ENCODE measurements at regions not wholly inside any gene's neighbourhood (a gene's known extent, or its start where the extent isn't known, plus 50 kb on each side); places are given as distances from the start of the nearest gene placed in this dataset.

DNA sequence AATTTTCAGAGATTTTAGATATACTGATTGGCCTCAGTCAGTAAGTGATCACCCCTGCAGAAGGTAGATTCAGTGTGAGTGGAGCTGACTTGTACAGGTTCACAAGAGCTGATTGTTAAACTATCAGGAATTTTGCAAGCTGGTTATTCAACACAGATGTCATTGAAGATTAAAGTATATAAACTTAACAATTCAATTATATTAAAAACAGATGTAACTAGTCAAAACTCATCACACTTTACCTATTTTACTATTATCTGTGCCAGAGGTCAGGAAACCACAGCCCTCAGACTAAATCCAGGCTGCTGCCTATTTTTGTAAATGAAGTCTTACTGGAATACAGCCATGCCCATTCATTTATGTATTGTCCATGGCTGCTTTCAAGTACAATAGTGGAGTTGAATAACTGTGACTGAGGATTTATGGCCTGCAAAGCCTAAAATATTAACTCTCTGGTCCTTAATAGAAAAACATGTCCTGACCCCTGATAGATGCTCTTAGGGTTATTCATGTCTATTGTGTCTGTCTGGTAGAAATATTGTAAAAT, 429.3 kb upstream of the PDZRN3 start:
- TF ChIP-seq YY1 (IDR thresholded peaks at IDR 0.05; ENCODE audit: low read depth) (no peak), ZBTB7A (IDR thresholded peaks at IDR 0.05; ENCODE audit: low read depth) (no peak), TCF12 (IDR thresholded peaks at IDR 0.05; ENCODE audit: low read depth) (no peak), CEBPB (IDR thresholded peaks at IDR 0.05) (no peak), TAF1 (IDR thresholded peaks at IDR 0.05; ENCODE audit: low read depth) (no peak), CREB1 (IDR thresholded peaks at IDR 0.05; ENCODE audit: low read depth) (no peak), EP300 (IDR thresholded peaks at IDR 0.05; ENCODE audit: borderline replicate concordance) (no peak), NFIC (IDR thresholded peaks at IDR 0.05) (no peak), RAD21 (IDR thresholded peaks at IDR 0.05; ENCODE audit: low read depth) (no peak), FOXM1 (IDR thresholded peaks at IDR 0.05; ENCODE audit: borderline replicate concordance, low read depth) (no peak), EGR1 (IDR thresholded peaks at IDR 0.05) (no peak)
- TF ChIP-seq, protein P1, sequence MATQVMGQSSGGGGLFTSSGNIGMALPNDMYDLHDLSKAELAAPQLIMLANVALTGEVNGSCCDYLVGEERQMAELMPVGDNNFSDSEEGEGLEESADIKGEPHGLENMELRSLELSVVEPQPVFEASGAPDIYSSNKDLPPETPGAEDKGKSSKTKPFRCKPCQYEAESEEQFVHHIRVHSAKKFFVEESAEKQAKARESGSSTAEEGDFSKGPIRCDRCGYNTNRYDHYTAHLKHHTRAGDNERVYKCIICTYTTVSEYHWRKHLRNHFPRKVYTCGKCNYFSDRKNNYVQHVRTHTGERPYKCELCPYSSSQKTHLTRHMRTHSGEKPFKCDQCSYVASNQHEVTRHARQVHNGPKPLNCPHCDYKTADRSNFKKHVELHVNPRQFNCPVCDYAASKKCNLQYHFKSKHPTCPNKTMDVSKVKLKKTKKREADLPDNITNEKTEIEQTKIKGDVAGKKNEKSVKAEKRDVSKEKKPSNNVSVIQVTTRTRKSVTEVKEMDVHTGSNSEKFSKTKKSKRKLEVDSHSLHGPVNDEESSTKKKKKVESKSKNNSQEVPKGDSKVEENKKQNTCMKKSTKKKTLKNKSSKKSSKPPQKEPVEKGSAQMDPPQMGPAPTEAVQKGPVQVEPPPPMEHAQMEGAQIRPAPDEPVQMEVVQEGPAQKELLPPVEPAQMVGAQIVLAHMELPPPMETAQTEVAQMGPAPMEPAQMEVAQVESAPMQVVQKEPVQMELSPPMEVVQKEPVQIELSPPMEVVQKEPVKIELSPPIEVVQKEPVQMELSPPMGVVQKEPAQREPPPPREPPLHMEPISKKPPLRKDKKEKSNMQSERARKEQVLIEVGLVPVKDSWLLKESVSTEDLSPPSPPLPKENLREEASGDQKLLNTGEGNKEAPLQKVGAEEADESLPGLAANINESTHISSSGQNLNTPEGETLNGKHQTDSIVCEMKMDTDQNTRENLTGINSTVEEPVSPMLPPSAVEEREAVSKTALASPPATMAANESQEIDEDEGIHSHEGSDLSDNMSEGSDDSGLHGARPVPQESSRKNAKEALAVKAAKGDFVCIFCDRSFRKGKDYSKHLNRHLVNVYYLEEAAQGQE (IDR thresholded peaks at IDR 0.05; ENCODE audit: low read depth), result no peak
- TF ChIP-seq, protein P2, sequence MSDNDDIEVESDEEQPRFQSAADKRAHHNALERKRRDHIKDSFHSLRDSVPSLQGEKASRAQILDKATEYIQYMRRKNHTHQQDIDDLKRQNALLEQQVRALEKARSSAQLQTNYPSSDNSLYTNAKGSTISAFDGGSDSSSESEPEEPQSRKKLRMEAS (IDR thresholded peaks at IDR 0.05), result no peak
- TF ChIP-seq, protein P3, sequence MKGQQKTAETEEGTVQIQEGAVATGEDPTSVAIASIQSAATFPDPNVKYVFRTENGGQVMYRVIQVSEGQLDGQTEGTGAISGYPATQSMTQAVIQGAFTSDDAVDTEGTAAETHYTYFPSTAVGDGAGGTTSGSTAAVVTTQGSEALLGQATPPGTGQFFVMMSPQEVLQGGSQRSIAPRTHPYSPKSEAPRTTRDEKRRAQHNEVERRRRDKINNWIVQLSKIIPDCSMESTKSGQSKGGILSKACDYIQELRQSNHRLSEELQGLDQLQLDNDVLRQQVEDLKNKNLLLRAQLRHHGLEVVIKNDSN (IDR thresholded peaks at IDR 0.05), result no peak

DNA sequence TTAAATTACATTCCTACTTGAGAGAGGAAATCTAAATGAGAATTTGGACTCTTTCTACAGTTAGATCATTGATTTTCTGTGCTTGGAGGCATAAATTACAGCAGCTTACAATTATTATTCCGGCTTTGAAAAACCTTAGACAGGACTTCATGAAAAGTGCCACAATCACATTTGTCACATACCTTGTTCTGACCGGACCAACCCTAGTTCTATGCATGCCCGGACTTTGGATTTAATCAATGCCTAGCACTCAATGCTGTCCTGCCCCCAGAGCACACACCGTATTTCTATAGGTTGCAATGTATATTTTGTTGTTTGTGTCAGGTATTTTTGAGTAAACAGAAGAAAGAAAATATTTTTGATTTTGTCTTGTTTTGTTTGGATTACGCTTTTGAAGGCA, 424.7 kb upstream of the PDZRN3 start:
- TF ChIP-seq FOXM1 (IDR thresholded peaks at IDR 0.05; ENCODE audit: borderline replicate concordance, low read depth), result no peak
- TF ChIP-seq YY1 (IDR thresholded peaks at IDR 0.05; ENCODE audit: low read depth), result no peak
- no peak for TF ChIP-seq NFIC (IDR thresholded peaks at IDR 0.05)
- TF ChIP-seq EP300 (IDR thresholded peaks at IDR 0.05; ENCODE audit: borderline replicate concordance), result no peak
- TF ChIP-seq TEAD4 (IDR thresholded peaks at IDR 0.05), result no peak
- no peak for TF ChIP-seq TAF1 (IDR thresholded peaks at IDR 0.05; ENCODE audit: low read depth)
- no peak for TF ChIP-seq CEBPB (IDR thresholded peaks at IDR 0.05)
- TF ChIP-seq, protein P3 (IDR thresholded peaks at IDR 0.05), result no peak
- TF ChIP-seq EGR1 (IDR thresholded peaks at IDR 0.05), result no peak
- no peak for TF ChIP-seq TCF12 (IDR thresholded peaks at IDR 0.05; ENCODE audit: low read depth)
- no peak for TF ChIP-seq CREB1 (IDR thresholded peaks at IDR 0.05; ENCODE audit: low read depth)
- TF ChIP-seq ZBTB7A (IDR thresholded peaks at IDR 0.05; ENCODE audit: low read depth), result no peak
- TF ChIP-seq, protein P1 (IDR thresholded peaks at IDR 0.05; ENCODE audit: low read depth), result no peak

DNA sequence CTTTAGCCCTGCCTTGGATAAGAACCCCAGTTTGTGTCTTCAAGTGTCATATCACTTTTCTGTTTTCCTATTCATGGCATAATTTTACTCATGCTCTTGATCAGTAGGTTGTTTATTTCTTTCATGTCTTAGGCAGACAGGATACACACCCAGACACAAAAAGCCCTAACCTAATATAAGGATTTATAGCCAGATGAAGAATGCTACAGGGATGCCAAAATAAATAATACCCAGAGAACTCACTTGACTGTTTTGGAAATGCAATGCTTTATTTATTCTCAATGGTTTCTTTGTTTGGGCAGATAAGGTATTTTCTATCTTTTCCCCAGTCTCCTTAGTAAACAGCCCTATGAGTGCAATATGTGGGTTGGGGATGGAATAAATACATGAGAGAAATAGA, 424.0 kb upstream of the PDZRN3 start:
- TF ChIP-seq, protein P1 (IDR thresholded peaks at IDR 0.05; ENCODE audit: low read depth), result no peak

DNA sequence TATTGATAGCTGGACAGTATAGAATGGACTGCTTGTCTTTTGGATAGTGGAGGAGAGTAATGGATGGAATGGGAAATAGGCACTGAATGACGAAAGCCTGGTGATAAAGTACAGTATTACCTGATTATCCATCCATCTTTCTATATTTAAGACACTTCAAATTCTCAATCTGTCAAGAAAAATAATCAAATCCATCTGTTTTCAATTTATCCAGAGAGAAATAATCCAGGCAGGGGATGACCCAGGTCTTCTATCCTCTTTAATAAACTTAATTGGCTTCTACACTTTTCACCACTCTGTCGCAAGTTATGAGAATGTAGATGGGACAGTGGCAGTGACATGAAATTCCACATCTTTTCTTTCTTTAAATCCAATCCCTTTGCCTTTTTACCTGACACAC, 420.3 kb upstream of the PDZRN3 start:
- TF ChIP-seq, protein P1 (IDR thresholded peaks at IDR 0.05; ENCODE audit: low read depth), result no peak
- TF ChIP-seq TAF1 (IDR thresholded peaks at IDR 0.05; ENCODE audit: low read depth) (no peak), CEBPB (IDR thresholded peaks at IDR 0.05) (no peak), YY1 (IDR thresholded peaks at IDR 0.05; ENCODE audit: low read depth) (no peak), EP300 (IDR thresholded peaks at IDR 0.05; ENCODE audit: borderline replicate concordance) (no peak), RAD21 (IDR thresholded peaks at IDR 0.05; ENCODE audit: low read depth) (no peak), EGR1 (IDR thresholded peaks at IDR 0.05) (no peak), TCF12 (IDR thresholded peaks at IDR 0.05; ENCODE audit: low read depth) (no peak), ZBTB7A (IDR thresholded peaks at IDR 0.05; ENCODE audit: low read depth) (no peak), TEAD4 (IDR thresholded peaks at IDR 0.05) (no peak), NFIC (IDR thresholded peaks at IDR 0.05) (no peak), CREB1 (IDR thresholded peaks at IDR 0.05; ENCODE audit: low read depth) (no peak), FOXM1 (IDR thresholded peaks at IDR 0.05; ENCODE audit: borderline replicate concordance, low read depth) (no peak)
- TF ChIP-seq, protein P2 (IDR thresholded peaks at IDR 0.05), result no peak
- TF ChIP-seq, protein P3 (IDR thresholded peaks at IDR 0.05), result no peak

All from Ishikawa (cell line).